H1 (cell line): ENCODE measurements at regions not wholly inside any gene's neighbourhood (a gene's known extent, or its start where the extent isn't known, plus 50 kb on each side); places are given as distances from the start of the nearest gene placed in this dataset.

ENCODE experiments used
- CTCF ChIA-PET: fragments of 300-600 bp; sonication (Branson Sonifier 250); formaldehyde crosslinking; loops from one replicate; lab custom pipeline; 2021; ENCODE audit not compliant: partially characterized antibody; lab: Charles Lee
- POLR2A ChIA-PET: fragments of 300-600 bp; sonication (Branson Sonifier 250); formaldehyde crosslinking; loops from one replicate; lab custom pipeline; 2021; ENCODE audit warnings: inconsistent platforms; ENCODE audit not compliant: partially characterized antibody; lab: Charles Lee
- DNase-seq, 2 experiments: peaks; one replicate each; pipeline versions ENCODE4 v3.0.0 to v3.0.0-alpha.2; 2010 to 2022; ENCODE audit warnings: low spot score in 2 of 2, low read depth in 1 of 2, mixed read lengths in 1 of 2
- FAIRE-seq: peaks from 2 replicates; lab custom pipeline; 2011; peaks lifted over from hg19 to GRCh38; lab: Jason Lieb, UNC
- H2AFZ ChIP-seq: 2 replicates; pipeline ENCODE4 v1.8.1; 2012; ENCODE audit warnings: low read length, inconsistent platforms
- H2AK5ac ChIP-seq: 2 replicates; pipeline ENCODE4 v1.6.1; 2013; ENCODE audit warnings: low read depth, low read length
- H2BK120ac ChIP-seq: replicated peaks from 2 replicates; pipeline ENCODE3; 2013; ENCODE audit warnings: low read depth, low read length, inconsistent platforms
- H2BK12ac ChIP-seq: 2 replicates; pipeline ENCODE4 v1.6.1; 2013; ENCODE audit warnings: low read depth, low read length
- H2BK15ac ChIP-seq: 2 replicates; pipeline ENCODE4 v1.6.1; 2013; ENCODE audit warnings: low read length
- H2BK20ac ChIP-seq: 2 replicates; pipeline ENCODE4 v1.6.1; 2013; ENCODE audit warnings: low read length
- H2BK5ac ChIP-seq: 2 replicates; pipeline ENCODE4 v1.6.1; 2013; ENCODE audit warnings: low read depth, low read length
- H3K14ac ChIP-seq: 2 replicates; pipeline ENCODE4 v1.6.1; 2013; ENCODE audit warnings: inconsistent platforms; ENCODE audit not compliant: insufficient read length
- H3K18ac ChIP-seq: 2 replicates; pipeline ENCODE4 v1.6.1; 2013; ENCODE audit warnings: low read length; ENCODE audit errors: extremely low read depth
- H3K23ac ChIP-seq: 2 replicates; pipeline ENCODE4 v1.6.1; 2013; ENCODE audit warnings: inconsistent platforms; ENCODE audit not compliant: insufficient read length
- H3K23me2 ChIP-seq: 2 replicates; pipeline ENCODE4 v1.6.1; 2013; ENCODE audit warnings: low read depth, low read length
- H3K27ac ChIP-seq: 2 replicates; pipeline ENCODE4 v1.6.1; 2011; ENCODE audit warnings: low read depth, low read length, inconsistent platforms
- H3K27me3 ChIP-seq, 4 experiments: replicated peaks in 1 of 4; 1 replicate in 1 of 4; 2 replicates in 3 of 4; pipeline versions ENCODE4 v1.6.1 to v1.8.1; 2011 to 2013; ENCODE audit warnings: low read length in 3 of 4, mild to moderate bottlenecking in 3 of 4, inconsistent platforms in 2 of 4, mixed read lengths in 2 of 4, moderate library complexity in 1 of 4; ENCODE audit not compliant: control insufficient read depth in 3 of 4, insufficient read depth in 3 of 4; ENCODE audit errors: extremely low read depth in 1 of 4
- H3K36me3 ChIP-seq, 4 experiments: 2 replicates each; pipeline versions ENCODE4 v1.6.1 to v1.8.1; 2011 to 2013; ENCODE audit warnings: mild to moderate bottlenecking in 4 of 4, low read length in 3 of 4, moderate library complexity in 2 of 4, control low read depth in 1 of 4, inconsistent platforms in 1 of 4; ENCODE audit not compliant: insufficient read depth in 4 of 4, control insufficient read depth in 2 of 4
- H3K4ac ChIP-seq: replicated peaks from 2 replicates; pipeline ENCODE3; 2013; ENCODE audit warnings: low read length, low read depth, mixed read lengths, inconsistent platforms; ENCODE audit not compliant: insufficient read length
- H3K4me1 ChIP-seq, 4 experiments: replicated peaks in 1 of 4; 1 replicate in 1 of 4; 2 replicates in 3 of 4; pipeline versions ENCODE4 v1.6.1 to v1.8.1; 2011 to 2013; ENCODE audit warnings: low read length in 3 of 4, inconsistent platforms in 2 of 4, mixed read lengths in 1 of 4; ENCODE audit not compliant: insufficient read depth in 4 of 4, control insufficient read depth in 3 of 4
- H3K4me2 ChIP-seq, 2 experiments: 2 replicates each; pipeline versions ENCODE4 v1.6.1 to v1.8.1; 2011 to 2013; ENCODE audit warnings: low read depth in 2 of 2, low read length in 2 of 2, control low read depth in 1 of 2, inconsistent platforms in 1 of 2, mild to moderate bottlenecking in 1 of 2; ENCODE audit not compliant: insufficient read depth in 1 of 2
- H3K4me3 ChIP-seq, 4 experiments: fragments of 200-600, 300-600 bp in 1 of 4; sonication (generic), shearing (Covaris generic), sonication (Bioruptor Twin) in 1 of 4; 2 replicates each; pipeline versions ENCODE4 v1.5.1 to v1.8.1; 2011 to 2016; ENCODE audit warnings: low read length in 4 of 4, low read depth in 3 of 4, control low read depth in 2 of 4, inconsistent platforms in 2 of 4, mild to moderate bottlenecking in 2 of 4, mixed read lengths in 1 of 4, moderate library complexity in 1 of 4; ENCODE audit not compliant: insufficient read depth in 2 of 4; ENCODE audit errors: extremely low read depth in 1 of 4
- H3K56ac ChIP-seq: replicated peaks from 2 replicates; pipeline ENCODE3; 2013; ENCODE audit warnings: low read depth, mild to moderate bottlenecking, mixed read lengths, low read length, inconsistent platforms; ENCODE audit not compliant: insufficient read length
- H3K79me1 ChIP-seq: 2 replicates; pipeline ENCODE4 v1.6.1; 2013; ENCODE audit warnings: low read depth, low read length, control low read depth
- H3K79me2 ChIP-seq, 2 experiments: 2 replicates each; pipeline versions ENCODE4 v1.6.1 to v1.8.1; 2012 to 2013; ENCODE audit warnings: low read length in 2 of 2, mild to moderate bottlenecking in 2 of 2, inconsistent platforms in 1 of 2; ENCODE audit not compliant: insufficient read depth in 2 of 2, control insufficient read depth in 1 of 2
- H3K9ac ChIP-seq, 4 experiments: replicated peaks in 1 of 4; 1 replicate in 1 of 4; 2 replicates in 3 of 4; pipeline versions ENCODE4 v1.6.1 to v1.8.1; 2011 to 2013; ENCODE audit warnings: low read depth in 3 of 4, low read length in 3 of 4, control low read depth in 2 of 4, mild to moderate bottlenecking in 2 of 4, moderate library complexity in 2 of 4, inconsistent platforms in 1 of 4; ENCODE audit errors: extremely low read depth in 1 of 4
- H3K9me3 ChIP-seq, 2 experiments: 2 replicates each; pipeline versions ENCODE4 v1.6.1 to v1.8.1; 2012 to 2013; ENCODE audit warnings: mild to moderate bottlenecking in 2 of 2, moderate library complexity in 2 of 2, control low read depth in 1 of 2, inconsistent platforms in 1 of 2, low read depth in 1 of 2, low read length in 1 of 2, mixed read lengths in 1 of 2; ENCODE audit not compliant: insufficient read depth in 2 of 2
- H4K20me1 ChIP-seq, 2 experiments: replicated peaks in 1 of 2; 2 replicates each; pipeline versions ENCODE3 to v1.8.1; 2011 to 2013; ENCODE audit warnings: inconsistent platforms in 2 of 2, low read length in 2 of 2, mild to moderate bottlenecking in 1 of 2; ENCODE audit not compliant: insufficient read depth in 2 of 2, control insufficient read depth in 1 of 2
- H4K5ac ChIP-seq: 2 replicates; pipeline ENCODE4 v1.6.1; 2013; ENCODE audit warnings: low read length, low read depth, mixed read lengths, inconsistent platforms; ENCODE audit not compliant: insufficient read length
- H4K8ac ChIP-seq: 2 replicates; pipeline ENCODE4 v1.8.0; 2013; ENCODE audit warnings: mild to moderate bottlenecking, moderate library complexity, low read length, inconsistent platforms; ENCODE audit not compliant: insufficient read depth; ENCODE audit errors: extremely low read depth
- H4K91ac ChIP-seq: replicated peaks from 2 replicates; pipeline ENCODE3; 2013; ENCODE audit warnings: low read length, mixed read lengths, inconsistent platforms; ENCODE audit not compliant: insufficient read length
- BCL11A ChIP-seq, 2 experiments: IDR thresholded peaks; one replicate each; pipeline ENCODE4 v1.6.1; 2011; ENCODE audit warnings: low read depth in 2 of 2, low read length in 2 of 2, mild to moderate bottlenecking in 2 of 2
- BRCA1 ChIP-seq: IDR thresholded peaks from 2 replicates; pipeline ENCODE4 v1.6.1; 2012; ENCODE audit warnings: low read depth, low read length, improper control_type of control experiment
- CHD1 ChIP-seq: IDR thresholded peaks from 2 replicates; pipeline ENCODE4 v1.6.1; 2012; ENCODE audit warnings: low read depth, low read length, improper control_type of control experiment
- CREB1 ChIP-seq: IDR thresholded peaks from 2 replicates; pipeline ENCODE4 v1.6.1; 2012; ENCODE audit warnings: inconsistent platforms
- GABPA ChIP-seq: IDR thresholded peaks from 2 replicates; pipeline ENCODE4 v1.6.1; 2011; ENCODE audit warnings: mild to moderate bottlenecking, low read length, moderate library complexity, borderline replicate concordance; ENCODE audit not compliant: insufficient read depth
- JUN ChIP-seq: IDR thresholded peaks from 2 replicates; pipeline ENCODE4 v1.6.1; 2011; ENCODE audit warnings: low read depth, mild to moderate bottlenecking, improper control_type of control experiment, low read length
- KDM5A ChIP-seq: fragments of 200-600 bp; IDR thresholded peaks from 2 replicates; pipeline ENCODE4 v1.7.1; 2012; ENCODE audit warnings: mild to moderate bottlenecking, low read length, inconsistent platforms, mixed read lengths
- PHF8 ChIP-seq: fragments of 200-600 bp; sonication (generic); conservative IDR thresholded peaks from 2 replicates; pipeline ENCODE4 v1.7.1; 2012; ENCODE audit warnings: low read depth, mild to moderate bottlenecking, inconsistent platforms, low read length, moderate library complexity
- RNF2 ChIP-seq: fragments of 200-900, 300-1000 bp; sonication (generic); IDR thresholded peaks from 2 replicates; pipeline ENCODE4 v1.7.1; 2016; ENCODE audit warnings: borderline replicate concordance, low read depth, mild to moderate bottlenecking, antibody characterized with exemption, low read length; ENCODE audit not compliant: poor library complexity, severe bottlenecking; ENCODE audit errors: missing control alignments
- SP1 ChIP-seq: IDR thresholded peaks from 2 replicates; pipeline ENCODE4 v1.6.1; 2011; ENCODE audit warnings: low read depth, low read length
- SP4 ChIP-seq: IDR thresholded peaks from 2 replicates; pipeline ENCODE4 v1.6.1; 2012; ENCODE audit warnings: low read length, inconsistent platforms
- TAF7 ChIP-seq: optimal IDR thresholded peaks from 2 replicates; pipeline ENCODE3; 2011; ENCODE audit warnings: low read depth, mild to moderate bottlenecking, inconsistent platforms, low read length, moderate library complexity, borderline replicate concordance
- TCF12 ChIP-seq: IDR thresholded peaks from 2 replicates; pipeline ENCODE4 v1.6.1; 2011; ENCODE audit warnings: low read depth, mild to moderate bottlenecking, low read length
- WGBS, 2 experiments: shearing (Covaris generic) in 1 of 2; methylation state at CpG; one replicate each; pipeline versions ENCODE4 v1.1.6 to v1.1.7; 2013 to 2015; ENCODE audit warnings: low lambda C conversion rate in 2 of 2, mixed read lengths in 2 of 2, inconsistent platforms in 1 of 2, low coverage in 1 of 2, missing lambda C conversion rate in 1 of 2; ENCODE audit not compliant: insufficient replicate concordance in 2 of 2, insufficient coverage in 1 of 2, insufficient read length in 1 of 2; ENCODE audit errors: extremely low coverage in 1 of 2, missing lambda C conversion rate in 1 of 2; 5-methylcytosine and 5-hydroxymethylcytosine counted together
- TF ChIP-seq, protein P1 (sequence below): IDR thresholded peaks from 2 replicates; pipeline ENCODE4 v1.6.1; 2011; ENCODE audit warnings: low read depth, mild to moderate bottlenecking, low read length; ENCODE audit not compliant: insufficient read depth
- TF ChIP-seq, protein P2 (sequence below): IDR thresholded peaks from 2 replicates; pipeline ENCODE4 v1.6.1; 2012; ENCODE audit warnings: inconsistent platforms

- H4K8ac ChIP-seq = no peak overlapping the region
- H2BK120ac ChIP-seq = no peak overlapping the region
- H3K4ac ChIP-seq = no peak overlapping the region
- H3K23ac ChIP-seq = no peak overlapping the region
- H3K4me2 ChIP-seq = no peak overlapping the region
- H3K27ac ChIP-seq = no peak overlapping the region
- H3K79me1 ChIP-seq = no peaks in the 10 kb centered on the region
- no peak overlapping the region for H2AK5ac ChIP-seq
- H3K9ac ChIP-seq = no peak overlapping the region
- H3K14ac ChIP-seq = no peak overlapping the region
- no peaks in the 10 kb centered on the region for H3K27me3 ChIP-seq
- no peaks in the 10 kb centered on the region for H4K20me1 ChIP-seq
- no peaks in the 10 kb centered on the region for H3K79me2 ChIP-seq
- no peak overlapping the region for H4K91ac ChIP-seq
- no peak overlapping the region for H3K4me3 ChIP-seq
- no peaks in the 10 kb centered on the region for H3K9me3 ChIP-seq
- no peak overlapping the region for H2BK15ac ChIP-seq
- no peak overlapping the region for H3K56ac ChIP-seq
- H2BK20ac ChIP-seq = no peak overlapping the region
- H3K18ac ChIP-seq = no peak overlapping the region
- DNase-seq = no peak
- H3K36me3 ChIP-seq = no peaks in the 10 kb centered on the region
- H3K4me1 ChIP-seq = no peaks in the 10 kb centered on the region; a peak in 1 of 7 replicates
- H3K23me2 ChIP-seq = no peaks in the 10 kb centered on the region
- H2BK12ac ChIP-seq = no peak overlapping the region
- no peak overlapping the region for H2BK5ac ChIP-seq
- H2AFZ ChIP-seq = no peak overlapping the region
- no peak for FAIRE-seq
- H4K5ac ChIP-seq = no peak overlapping the region
- 95% methylated on average over 2 of the region's 2 CpGs; no CpG with 5 or more reads in 1 of the 2 experiments for WGBS, 2 experiments
- CTCF ChIA-PET = interaction anchor here (0.6 to 2.3 kb wide), 4 partner anchors 9 to 30 kb away, joined by 3 to 7 read pairs (median 5); no protein-coding TSS in a partner anchor
- POLR2A ChIA-PET = no interaction called here
- TF ChIP-seq RNF2 = no peak
- no peak for TF ChIP-seq JUN
- TF ChIP-seq SP4 = no peak
- TF ChIP-seq PHF8 = no peak
- TF ChIP-seq GABPA = no peak
- TF ChIP-seq KDM5A = no peak
- no peak for TF ChIP-seq BCL11A (IDR thresholded peaks at IDR 0.05; ENCODE audit: low read depth in 2 of 2, low read length in 2 of 2)
- no peak for TF ChIP-seq CHD1
- no peak for TF ChIP-seq TAF7
- no peak for TF ChIP-seq BRCA1
- no peak for TF ChIP-seq CREB1
- TF ChIP-seq TCF12 = no peak
- TF ChIP-seq SP1 = no peak
- TF ChIP-seq, protein P1, sequence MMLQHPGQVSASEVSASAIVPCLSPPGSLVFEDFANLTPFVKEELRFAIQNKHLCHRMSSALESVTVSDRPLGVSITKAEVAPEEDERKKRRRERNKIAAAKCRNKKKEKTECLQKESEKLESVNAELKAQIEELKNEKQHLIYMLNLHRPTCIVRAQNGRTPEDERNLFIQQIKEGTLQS = no peak
- TF ChIP-seq, protein P2, sequence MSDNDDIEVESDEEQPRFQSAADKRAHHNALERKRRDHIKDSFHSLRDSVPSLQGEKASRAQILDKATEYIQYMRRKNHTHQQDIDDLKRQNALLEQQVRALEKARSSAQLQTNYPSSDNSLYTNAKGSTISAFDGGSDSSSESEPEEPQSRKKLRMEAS = no peak
Measured at GRCh38 chr3:15978801-15979200, 181.0 kb upstream of the ANKRD28 start.
